Endothelial cell of umbilical vein (primary cell): ENCODE measurements at regions not wholly inside any gene's neighbourhood (a gene's known extent, or its start where the extent isn't known, plus 50 kb on each side); places are given as distances from the start of the nearest gene placed in this dataset.

Experiments used
- BruUV-seq: library from RNA; stranded (reverse); fragments of 400-500 nt; replicated peaks from 2 replicates; lab custom pipeline; 2021; lab: Mats Ljungman, UMichigan
- CTCF ChIA-PET: fragments of 300-600, 350-600 bp; sonication (Branson Sonifier 250); formaldehyde crosslinking; loops from one replicate; lab custom pipeline; 2021; ENCODE audit warnings: antibody characterized with exemption, inconsistent platforms; lab: Charles Lee
- POLR2A ChIA-PET: fragments of 300-600, 350-600 bp; sonication (Branson Sonifier 250); formaldehyde crosslinking; loops from one replicate; lab custom pipeline; 2021; ENCODE audit warnings: antibody characterized with exemption, inconsistent platforms; lab: Charles Lee
- DNase-seq: peaks from one replicate; pipeline ENCODE4 v3.0.0-alpha.2; 2011; ENCODE audit warnings: low read depth, low spot score
- FAIRE-seq: peaks from 2 replicates; lab custom pipeline; 2011; peaks lifted over from hg19 to GRCh38; lab: Jason Lieb, UNC
- H2AFZ ChIP-seq: 2 replicates; pipeline ENCODE4 v1.6.0; 2012; ENCODE audit warnings: low read depth, low read length, control low read depth, inconsistent platforms
- H3K27ac ChIP-seq: 2 replicates; pipeline ENCODE4 v1.5.1; 2011; ENCODE audit warnings: low read depth, mild to moderate bottlenecking, control low read depth, low read length, moderate library complexity; ENCODE audit not compliant: insufficient read depth
- H3K27me3 ChIP-seq, 2 experiments: 2 replicates each; pipeline versions ENCODE4 v1.6.0 to v1.6.1; 2011; ENCODE audit warnings: low read length in 2 of 2, mixed read lengths in 1 of 2; ENCODE audit not compliant: control insufficient read depth in 2 of 2, insufficient read depth in 2 of 2
- H3K36me3 ChIP-seq, 2 experiments: 2 replicates in 1 of 2; 3 replicates in 1 of 2; pipeline ENCODE4 v1.5.1; 2011; ENCODE audit warnings: low read length in 2 of 2, mild to moderate bottlenecking in 1 of 2, moderate library complexity in 1 of 2; ENCODE audit not compliant: control insufficient read depth in 2 of 2, insufficient read depth in 2 of 2; ENCODE audit errors: extremely low read depth in 1 of 2
- H3K4me1 ChIP-seq: 3 replicates; pipeline ENCODE4 v1.5.1; 2011; ENCODE audit warnings: mild to moderate bottlenecking, low read length; ENCODE audit not compliant: control insufficient read depth, insufficient read depth; ENCODE audit errors: extremely low read depth
- H3K4me2 ChIP-seq: 2 replicates; pipeline ENCODE4 v1.6.1; 2011; ENCODE audit warnings: low read length, control low read depth, mixed read lengths; ENCODE audit not compliant: insufficient read depth
- H3K4me3 ChIP-seq, 3 experiments: fragments of 200-600 bp in 1 of 3; sonication (generic), shearing (Covaris generic) in 1 of 3; replicated peaks in 1 of 3; 2 replicates each; pipeline ENCODE4 v1.5.1; 2011 to 2016; ENCODE audit warnings: control low read depth in 3 of 3, low read length in 3 of 3, mild to moderate bottlenecking in 2 of 3, inconsistent platforms in 1 of 3, low read depth in 1 of 3, moderate library complexity in 1 of 3; ENCODE audit not compliant: insufficient read depth in 1 of 3
- H3K79me2 ChIP-seq: 2 replicates; pipeline ENCODE4 v1.6.0; 2012; ENCODE audit warnings: low read length, inconsistent platforms; ENCODE audit not compliant: control insufficient read depth, insufficient read depth
- H3K9ac ChIP-seq: replicated peaks from 2 replicates; pipeline ENCODE3; 2011; ENCODE audit warnings: low read length, control low read depth; ENCODE audit not compliant: insufficient read depth; ENCODE audit errors: extremely low read depth
- H3K9me1 ChIP-seq: replicated peaks from 3 replicates; pipeline ENCODE4 v1.6.0; 2011; ENCODE audit warnings: mild to moderate bottlenecking, low read length; ENCODE audit not compliant: control insufficient read depth, insufficient read depth; ENCODE audit errors: extremely low read depth
- H3K9me3 ChIP-seq: replicated peaks from 2 replicates; pipeline ENCODE4 v1.5.1; 2012; ENCODE audit warnings: low read length, inconsistent platforms; ENCODE audit not compliant: control insufficient read depth, insufficient read depth
- H4K20me1 ChIP-seq: replicated peaks from 2 replicates; pipeline ENCODE3; 2011; ENCODE audit warnings: mild to moderate bottlenecking, low read length; ENCODE audit not compliant: control insufficient read depth, insufficient read depth; ENCODE audit errors: extremely low read depth
- CTCF ChIP-seq, 2 donors: IDR thresholded peaks; 1 replicate in 1 of 2; 2 replicates in 1 of 2; pipeline ENCODE4 v1.5.1; 2011; ENCODE audit warnings: low read length in 2 of 2, mild to moderate bottlenecking in 2 of 2, moderate library complexity in 2 of 2, control low read depth in 1 of 2, inconsistent platforms in 1 of 2, low read depth in 1 of 2; ENCODE audit not compliant: insufficient read depth in 1 of 2; ENCODE audit errors: extremely low read depth in 1 of 2
- EZH2 ChIP-seq: IDR thresholded peaks from 2 replicates; pipeline ENCODE4 v1.6.1; 2012; ENCODE audit warnings: borderline replicate concordance, low read depth, mild to moderate bottlenecking, moderate library complexity, low read length, inconsistent platforms; ENCODE audit not compliant: severe bottlenecking
- FOS ChIP-seq: IDR thresholded peaks from 2 replicates; pipeline ENCODE4 v1.6.1; 2011; ENCODE audit warnings: mild to moderate bottlenecking, low read length, moderate library complexity, borderline replicate concordance; ENCODE audit not compliant: insufficient read depth
- GATA2 ChIP-seq: IDR thresholded peaks from 2 replicates; pipeline ENCODE4 v1.7.0; 2011; ENCODE audit warnings: low read depth, mild to moderate bottlenecking, moderate library complexity, mixed read lengths, low read length; ENCODE audit not compliant: insufficient read length, insufficient read depth
- JUN ChIP-seq: IDR thresholded peaks from 2 replicates; pipeline ENCODE4 v1.6.1; 2011; ENCODE audit warnings: borderline replicate concordance, low read depth; ENCODE audit not compliant: insufficient read length, insufficient read depth
- MYC ChIP-seq: IDR thresholded peaks from one replicate; pipeline ENCODE4 v1.6.1; 2011; ENCODE audit warnings: mild to moderate bottlenecking, low read depth, low read length
- POLR2A ChIP-seq: IDR thresholded peaks from 2 replicates; pipeline ENCODE4 v1.6.1; 2012; ENCODE audit warnings: low read depth, mild to moderate bottlenecking, control low read depth, low read length
- POLR2AphosphoS5 ChIP-seq: IDR thresholded peaks from 2 replicates; pipeline ENCODE4 v1.6.1; 2012; ENCODE audit warnings: low read depth, mild to moderate bottlenecking, control low read depth, low read length, moderate library complexity; ENCODE audit not compliant: insufficient read depth
- dilution Hi-C: fragments of 300-500 bp; cut with MboI; formaldehyde crosslinking; loops from one replicate; pipeline ENCODE4 v1.15.0; 2019; ENCODE audit warnings: low sequenced_read_pairs; ENCODE audit not compliant: extremely low pct_ligation_motif_present
- intact Hi-C: fragments of 100-400 bp; cut with micrococcal nuclease; formaldehyde crosslinking; loops from one replicate; pipeline ENCODE4 v1.10.0; 2022
- TF ChIP-seq, protein P1 (sequence below): IDR thresholded peaks from 2 replicates; pipeline ENCODE4 v1.6.1; 2011; ENCODE audit not compliant: insufficient read depth, insufficient read length

DNA sequence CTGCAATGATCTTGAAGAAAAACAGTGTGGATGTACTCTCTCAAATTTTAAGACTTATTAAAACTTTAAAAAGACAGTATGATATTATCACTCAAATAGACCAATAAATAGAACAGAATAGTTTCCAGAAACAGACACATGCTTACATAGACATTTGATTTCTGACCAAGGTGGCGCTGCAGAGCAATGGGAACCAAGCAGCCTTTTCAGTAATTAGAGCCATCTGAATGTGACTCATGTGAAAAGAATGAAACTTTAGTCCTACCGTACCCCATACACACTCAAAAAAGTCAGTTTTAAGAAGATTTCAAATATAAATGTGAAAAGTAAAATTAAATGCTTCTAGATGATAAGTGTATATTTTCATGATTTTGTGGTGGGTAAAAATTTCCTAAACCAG, 74.2 kb upstream of the MS4A8 start:
- FAIRE-seq (peak; percentile 8), DNase-seq (peak; percentile 52)
- Histone ChIP-seq H3K79me2 (no peaks in the 10 kb centered on the region), H3K27me3 (no peaks in the 10 kb centered on the region), H3K9me3 (no peaks in the 10 kb centered on the region), H4K20me1 (no peaks in the 10 kb centered on the region), H3K9ac (no peak overlapping the region), H3K4me2 (no peak overlapping the region), H3K4me1 (no peaks in the 10 kb centered on the region), H3K27ac (no peak overlapping the region), H3K9me1 (no peaks in the 10 kb centered on the region), H3K4me3 (no peak overlapping the region), H3K36me3 (no peaks in the 10 kb centered on the region), H2AFZ (no peak overlapping the region)
- ChIA-PET POLR2A (no interaction called here), CTCF (no interaction called here)
- BruUV-seq: no TSS peak
- dilution Hi-C loops (no loop called here), intact Hi-C loops (no loop called here)
- TF ChIP-seq EZH2: no peak
- TF ChIP-seq, protein P1, sequence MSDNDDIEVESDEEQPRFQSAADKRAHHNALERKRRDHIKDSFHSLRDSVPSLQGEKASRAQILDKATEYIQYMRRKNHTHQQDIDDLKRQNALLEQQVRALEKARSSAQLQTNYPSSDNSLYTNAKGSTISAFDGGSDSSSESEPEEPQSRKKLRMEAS: no peak
- no peak for TF ChIP-seq POLR2AphosphoS5
- TF ChIP-seq GATA2: no peak
- peak; percentile 19 for TF ChIP-seq JUN
- TF ChIP-seq POLR2A: no peak
- TF ChIP-seq FOS: no peak
- peak; percentile 8 to 28 for TF ChIP-seq CTCF (IDR thresholded peaks at IDR 0.05; ENCODE audit: extremely low read depth in 1 of 2, insufficient read depth in 1 of 2, low read depth in 1 of 2, low read length in 2 of 2)
- TF ChIP-seq MYC: no peak
